ENCODE measurements at regions not wholly inside any gene's neighbourhood (a gene's known extent, or its start where the extent isn't known, plus 50 kb on each side); places are given as distances from the start of the nearest gene placed in this dataset.

- ChIA-PET CTCF (interaction anchor here (1.2 kb wide), 1 partner anchor 177 kb away, joined by 3 read pairs; no protein-coding TSS in a partner anchor), RAD21 (ENCODE audit: unreplicated experiment) (no interaction called here), SMC1A (ENCODE audit: uncharacterized antibody, unreplicated experiment) (interaction anchor here (0.7 kb wide), 1 partner anchor 889 kb away, joined by 3 read pairs; no protein-coding TSS in a partner anchor), POLR2A (no interaction called here)
- no peaks in the 10 kb centered on the region for H4K20me1 ChIP-seq (ENCODE audit: control insufficient read depth, insufficient read depth)
- intact Hi-C loops (cut with micrococcal nuclease; ENCODE audit: unreplicated experiment) (no loop called here), in situ Hi-C loops (cut with MboI) (no loop called here)
- H3K4me1 ChIP-seq (ENCODE audit: control insufficient read depth, insufficient read depth, low read length) = no peaks in the 10 kb centered on the region
- DNase-seq (ENCODE audit: low read depth, low spot score) (no peak), ATAC-seq (no peak), FAIRE-seq (no peak)
- H3K9me3 ChIP-seq (replicated peaks; ENCODE audit: control insufficient read depth, insufficient read depth, low read length) = no peaks in the 10 kb centered on the region
- H3K9ac ChIP-seq (ENCODE audit: control insufficient read depth, insufficient read depth, low read length) = no peak overlapping the region
- no peak overlapping the region for H2AFZ ChIP-seq (ENCODE audit: control insufficient read depth, low read depth, low read length)
- no peak for TF ChIP-seq FOS (IDR thresholded peaks at IDR 0.05; ENCODE audit: borderline replicate concordance, extremely low read depth, insufficient read length)
- TF ChIP-seq PBX3 (IDR thresholded peaks at IDR 0.05; ENCODE audit: insufficient replicate concordance, low read depth, low read length) = no peak
- no peak for TF ChIP-seq CTCF (IDR thresholded peaks at IDR 0.05 in 2 of 3, conservative IDR thresholded peaks at IDR 0.05 in 1 of 3; ENCODE audit: control insufficient read depth in 2 of 3, extremely low read depth in 1 of 3, insufficient read depth in 1 of 3, low read depth in 3 of 3, low read length in 3 of 3)
- no peak for TF ChIP-seq ZNF687 (IDR thresholded peaks at IDR 0.05)
- no peak for TF ChIP-seq MEF2A (IDR thresholded peaks at IDR 0.05; ENCODE audit: insufficient read depth, low read depth, low read length)
- TF ChIP-seq ATF7 (IDR thresholded peaks at IDR 0.05; ENCODE audit: low read depth) = no peak
- TF ChIP-seq IRF5 (IDR thresholded peaks at IDR 0.05; ENCODE audit: borderline replicate concordance) = no peak
- H3K79me2 ChIP-seq (ENCODE audit: control insufficient read depth, insufficient read depth, low read length) = no peaks in the 10 kb centered on the region
- no peak overlapping the region for H3K4me3 ChIP-seq
- no TSS peak for BruUV-seq (replicated peaks)
- H3K4me2 ChIP-seq (ENCODE audit: control insufficient read depth, insufficient read depth) = no peak overlapping the region
- no peaks in the 10 kb centered on the region; a peak in 1 of 4 replicates for H3K27me3 ChIP-seq (replicated peaks in 1 of 2; ENCODE audit: control insufficient read depth in 2 of 2, insufficient read depth in 2 of 2, low read length in 1 of 2)
- H3K27ac ChIP-seq (ENCODE audit: control insufficient read depth, insufficient read depth) = no peak overlapping the region
- no peaks in the 10 kb centered on the region for H3K36me3 ChIP-seq (ENCODE audit: control insufficient read depth in 2 of 2, insufficient read depth in 2 of 2, low read length in 1 of 2)
- WGBS (ENCODE audit: insufficient coverage, insufficient replicate concordance, low lambda C conversion rate, missing lambda C conversion rate) = 17% methylated on average over 2 of the region's 2 CpGs
Measured at GRCh38 chr7:45486575-45486974, 87.6 kb upstream of the ADCY1 start.

Measured in GM12878 (cell line).